ENCODE measurements at regions not wholly inside any gene's neighbourhood (a gene's known extent, or its start where the extent isn't known, plus 50 kb on each side); places are given as distances from the start of the nearest gene placed in this dataset.
"Not testable (repeated sequence)": the region's sequence is repeated elsewhere in the genome, so short reads cannot be mapped to it uniquely, and the experiment has no call there.

- Histone ChIP-seq H2AFZ (ENCODE audit: low read depth, low read length) (no peak overlapping the region), H3K27me3 (ENCODE audit: insufficient read depth, low read length, poor library complexity) (no peaks in the 10 kb centered on the region), H3K9ac (ENCODE audit: low read depth, low read length) (no peak overlapping the region), H3K4me2 (ENCODE audit: insufficient read depth, low read length) (no peak overlapping the region), H3K36me3 (ENCODE audit: insufficient read depth, low read length) (no peaks in the 10 kb centered on the region), H3K4me3 (ENCODE audit: low read depth in 1 of 2, low read length in 2 of 2) (no peak overlapping the region), H4K20me1 (ENCODE audit: insufficient read depth, low read length) (no peaks in the 10 kb centered on the region), H3K79me2 (ENCODE audit: insufficient read depth, low read length) (no peaks in the 10 kb centered on the region), H3K27ac (ENCODE audit: low read length) (no peak overlapping the region), H3K4me1 (ENCODE audit: insufficient read depth, low read length) (no peaks in the 10 kb centered on the region), H3K9me3 (ENCODE audit: insufficient read depth, low read length, severe bottlenecking) (no peaks in the 10 kb centered on the region)
- TF ChIP-seq CTCF (IDR thresholded peaks at IDR 0.05; ENCODE audit: borderline replicate concordance, extremely low read depth, low read length, poor library complexity, severe bottlenecking), result no peak
- TF ChIP-seq EZH2 (IDR thresholded peaks at IDR 0.05; ENCODE audit: borderline replicate concordance, low read depth, low read length, severe bottlenecking), result no peak
- no peak for ATAC-seq (ENCODE audit: insufficient read depth, low read depth)
- DNase-seq, result no peak
Measured at GRCh38 chr16:16938980-16939379, 531.8 kb downstream of the XYLT1 start.

GRCh38 chr16:16940351-16940750 is 530.4 kb downstream of the XYLT1 start:
- Histone ChIP-seq H3K4me3 (ENCODE audit: low read depth in 1 of 2, low read length in 2 of 2) (no peak overlapping the region), H3K9me3 (ENCODE audit: insufficient read depth, low read length, severe bottlenecking) (no peaks in the 10 kb centered on the region), H3K27ac (ENCODE audit: low read length) (no peak overlapping the region), H3K4me2 (ENCODE audit: insufficient read depth, low read length) (no peak overlapping the region), H2AFZ (ENCODE audit: low read depth, low read length) (no peak overlapping the region), H3K27me3 (ENCODE audit: insufficient read depth, low read length, poor library complexity) (no peaks in the 10 kb centered on the region), H4K20me1 (ENCODE audit: insufficient read depth, low read length) (no peaks in the 10 kb centered on the region), H3K9ac (ENCODE audit: low read depth, low read length) (no peak overlapping the region), H3K79me2 (ENCODE audit: insufficient read depth, low read length) (no peaks in the 10 kb centered on the region), H3K36me3 (ENCODE audit: insufficient read depth, low read length) (no peaks in the 10 kb centered on the region), H3K4me1 (ENCODE audit: insufficient read depth, low read length) (no peaks in the 10 kb centered on the region)
- no peak for TF ChIP-seq CTCF (IDR thresholded peaks at IDR 0.05; ENCODE audit: borderline replicate concordance, extremely low read depth, low read length, poor library complexity, severe bottlenecking)
- ATAC-seq (ENCODE audit: insufficient read depth, low read depth) (no peak), DNase-seq (no peak)

GRCh38 chr16:16942849-16943248 is 527.9 kb downstream of the XYLT1 start:
- not testable (repeated sequence) for H3K36me3 ChIP-seq (ENCODE audit: insufficient read depth, low read length); H3K4me1 ChIP-seq (ENCODE audit: insufficient read depth, low read length); ATAC-seq (ENCODE audit: insufficient read depth, low read depth); DNase-seq; H3K4me2 ChIP-seq (ENCODE audit: insufficient read depth, low read length); H2AFZ ChIP-seq (ENCODE audit: low read depth, low read length); H4K20me1 ChIP-seq (ENCODE audit: insufficient read depth, low read length); H3K9ac ChIP-seq (ENCODE audit: low read depth, low read length); H3K4me3 ChIP-seq (ENCODE audit: low read depth in 1 of 2, low read length in 2 of 2); H3K9me3 ChIP-seq (ENCODE audit: insufficient read depth, low read length, severe bottlenecking); H3K27me3 ChIP-seq (ENCODE audit: insufficient read depth, low read length, poor library complexity); H3K27ac ChIP-seq (ENCODE audit: low read length); H3K79me2 ChIP-seq (ENCODE audit: insufficient read depth, low read length)

GRCh38 chr16:16945207-16945606 is 525.6 kb downstream of the XYLT1 start:
- H3K4me1 ChIP-seq (ENCODE audit: insufficient read depth, low read length), result no peaks in the 10 kb centered on the region
- no peaks in the 10 kb centered on the region for H3K27me3 ChIP-seq (ENCODE audit: insufficient read depth, low read length, poor library complexity)
- DNase-seq (no peak), ATAC-seq (ENCODE audit: insufficient read depth, low read depth) (no peak)
- no peak overlapping the region for H2AFZ ChIP-seq (ENCODE audit: low read depth, low read length)
- TF ChIP-seq CTCF (IDR thresholded peaks at IDR 0.05; ENCODE audit: borderline replicate concordance, extremely low read depth, low read length, poor library complexity, severe bottlenecking), result no peak
- no peak for TF ChIP-seq EZH2 (IDR thresholded peaks at IDR 0.05; ENCODE audit: borderline replicate concordance, low read depth, low read length, severe bottlenecking)
- no peak overlapping the region for H3K27ac ChIP-seq (ENCODE audit: low read length)
- H3K36me3 ChIP-seq (ENCODE audit: insufficient read depth, low read length), result no peaks in the 10 kb centered on the region
- no peaks in the 10 kb centered on the region for H4K20me1 ChIP-seq (ENCODE audit: insufficient read depth, low read length)
- no peaks in the 10 kb centered on the region for H3K79me2 ChIP-seq (ENCODE audit: insufficient read depth, low read length)
- no peaks in the 10 kb centered on the region for H3K9me3 ChIP-seq (ENCODE audit: insufficient read depth, low read length, severe bottlenecking)
- H3K9ac ChIP-seq (ENCODE audit: low read depth, low read length), result no peak overlapping the region
- H3K4me2 ChIP-seq (ENCODE audit: insufficient read depth, low read length), result no peak overlapping the region
- H3K4me3 ChIP-seq (ENCODE audit: low read depth in 1 of 2, low read length in 2 of 2), result no peak overlapping the region

All from DND-41 (cell line).